CD4-positive, alpha-beta T cell (primary cell): ENCODE measurements at regions not wholly inside any gene's neighbourhood (a gene's known extent, or its start where the extent isn't known, plus 50 kb on each side); places are given as distances from the start of the nearest gene placed in this dataset.
A peak's percentile ranks its signal among the peaks of the same experiment; 100 is the strongest.

Experiments
- ATAC-seq: fragments of 200-7000 bp; cut with Tn5 transposase; one replicate; pipeline ENCODE4 v1.10.0; 2022; ENCODE audit warnings: mild to moderate bottlenecking; ENCODE audit not compliant: poor library complexity
- CTCF ChIA-PET: fragments of 350-600 bp; sonication (Branson Sonifier 250); formaldehyde crosslinking; loops from one replicate; lab custom pipeline; 2021; ENCODE audit warnings: antibody characterized with exemption, inconsistent platforms; lab: Charles Lee
- POLR2A ChIA-PET: fragments of 350-600 bp; sonication (Branson Sonifier 250); formaldehyde crosslinking; loops from one replicate; lab custom pipeline; 2021; ENCODE audit warnings: antibody characterized with exemption, inconsistent platforms; lab: Charles Lee
- DNase-seq, 14 experiments: peaks; one replicate each; pipeline ENCODE4 v3.0.0-alpha.2; 2013 to 2020; ENCODE audit warnings: mixed read lengths in 2 of 14
- H3K27ac ChIP-seq, 2 donors: one replicate each; pipeline versions ENCODE4 v1.5.1 to v1.7.0; 2013; ENCODE audit warnings: low read length in 2 of 2, low read depth in 1 of 2, mild to moderate bottlenecking in 1 of 2
- H3K27me3 ChIP-seq, 2 experiments: 1 replicate in 1 of 2; 2 replicates in 1 of 2; pipeline versions ENCODE4 v1.6.1 to v1.7.0; 2013; ENCODE audit warnings: low read length in 2 of 2, control low read depth in 1 of 2, mild to moderate bottlenecking in 1 of 2, moderate library complexity in 1 of 2; ENCODE audit not compliant: insufficient read depth in 2 of 2, control insufficient read depth in 1 of 2
- H3K36me3 ChIP-seq: one replicate; pipeline ENCODE4 v1.6.1; 2013; ENCODE audit warnings: low read length, control low read depth; ENCODE audit not compliant: insufficient read depth
- H3K4me1 ChIP-seq: one replicate; pipeline ENCODE4 v1.6.1; 2013; ENCODE audit warnings: low read length, control low read depth; ENCODE audit not compliant: insufficient read depth
- H3K4me3 ChIP-seq: one replicate; pipeline ENCODE4 v1.5.1; 2013; ENCODE audit warnings: mild to moderate bottlenecking, low read length, moderate library complexity
- H3K9me3 ChIP-seq, 2 experiments: 1 replicate in 1 of 2; 2 replicates in 1 of 2; pipeline versions ENCODE4 v1.6.1 to v1.7.0; 2013; ENCODE audit warnings: low read length in 2 of 2, mild to moderate bottlenecking in 2 of 2, control low read depth in 1 of 2, moderate library complexity in 1 of 2; ENCODE audit not compliant: control insufficient read depth in 1 of 2, insufficient read depth in 1 of 2
- H3K27ac Mint-ChIP-seq: one replicate; pipeline ENCODE4 v1.8.0; 2020; ENCODE audit warnings: mixed read lengths
- H3K27me3 Mint-ChIP-seq: one replicate; pipeline ENCODE4 v1.8.0; 2021; ENCODE audit warnings: mixed read lengths
- H3K36me3 Mint-ChIP-seq: one replicate; pipeline ENCODE4 v1.8.0; 2021; ENCODE audit warnings: low read depth, mixed read lengths
- H3K4me1 Mint-ChIP-seq: one replicate; pipeline ENCODE4 v1.8.0; 2021; ENCODE audit warnings: low read depth, mixed read lengths
- H3K4me3 Mint-ChIP-seq: one replicate; pipeline ENCODE4 v1.8.0; 2020; ENCODE audit warnings: mild to moderate bottlenecking, mixed read lengths
- H3K9me3 Mint-ChIP-seq: one replicate; pipeline ENCODE4 v1.8.0; 2020; ENCODE audit warnings: mixed read lengths
- CTCF ChIP-seq: fragments of 200-600 bp; IDR thresholded peaks from one replicate; pipeline ENCODE4 v1.8.0; 2022; ENCODE audit warnings: antibody characterized with exemption, mild to moderate bottlenecking
- intact Hi-C, 2 experiments: fragments of 100-400 bp; cut with DNase I in 1 of 2; cut with micrococcal nuclease in 1 of 2; formaldehyde crosslinking; loops; one replicate each; pipeline versions ENCODE4 v1.15.1 to v1.9.0; 2023 to 2025; cut with DNase I, micrococcal nuclease

GRCh38 chr9:86445671-86446070 lies 91.5 kb upstream of the TUT7 start:
- Histone ChIP-seq H3K27me3 (peaks cover 5 to 14% of the 10 kb centered on the region in 2 experiments), H3K4me3 (no peak overlapping the region), H3K36me3 (no peaks in the 10 kb centered on the region), H3K27ac (no peak overlapping the region), H3K9me3 (no peaks in the 10 kb centered on the region), H3K4me1 (no peaks in the 10 kb centered on the region)
- H3K4me1 Mint-ChIP-seq: no peaks in the 10 kb centered on the region
- ChIA-PET POLR2A (no interaction called here), CTCF (no interaction called here)
- no peak overlapping the region for H3K27ac Mint-ChIP-seq
- no peak for DNase-seq
- intact Hi-C loops: no loop called here
- H3K9me3 Mint-ChIP-seq: no peaks in the 10 kb centered on the region
- TF ChIP-seq CTCF: no peak
- no peak for ATAC-seq
- no peaks in the 10 kb centered on the region for H3K36me3 Mint-ChIP-seq
- peaks cover 20% of the 10 kb centered on the region for H3K27me3 Mint-ChIP-seq
- H3K4me3 Mint-ChIP-seq: no peak overlapping the region

GRCh38 chr9:86443992-86444391 lies 89.8 kb upstream of the TUT7 start:
- peaks cover 23% of the 10 kb centered on the region for H3K27me3 Mint-ChIP-seq
- no peaks in the 10 kb centered on the region for H3K36me3 Mint-ChIP-seq
- DNase-seq (no peak), ATAC-seq (no peak)
- Histone ChIP-seq H3K27ac (no peak overlapping the region), H3K27me3 (peaks cover 5 to 14% of the 10 kb centered on the region in 2 experiments), H3K9me3 (no peaks in the 10 kb centered on the region), H3K4me3 (no peak overlapping the region), H3K36me3 (no peaks in the 10 kb centered on the region), H3K4me1 (no peaks in the 10 kb centered on the region)
- intact Hi-C loops: no loop called here
- no peaks in the 10 kb centered on the region for H3K9me3 Mint-ChIP-seq
- no peak overlapping the region for H3K27ac Mint-ChIP-seq
- ChIA-PET POLR2A (no interaction called here), CTCF (no interaction called here)
- no peaks in the 10 kb centered on the region for H3K4me1 Mint-ChIP-seq
- no peak for TF ChIP-seq CTCF
- H3K4me3 Mint-ChIP-seq: no peak overlapping the region

GRCh38 chr9:86434039-86434726 lies 80.0 kb upstream of the TUT7 start:
- H3K36me3 Mint-ChIP-seq: no peaks in the 10 kb centered on the region
- ATAC-seq: no peak
- intact Hi-C loops: loop anchor here (1.0 kb wide), 1 partner anchor 890 kb away; no protein-coding TSS in a partner anchor
- H3K4me1 ChIP-seq: no peaks in the 10 kb centered on the region
- H3K4me3 ChIP-seq: no peak overlapping the region
- H3K27me3 Mint-ChIP-seq: peaks cover 40% of the 10 kb centered on the region
- no peak overlapping the region for H3K27ac Mint-ChIP-seq
- POLR2A ChIA-PET: no interaction called here
- peaks cover 0 to 2% of the 10 kb centered on the region in 2 experiments for H3K27me3 ChIP-seq
- no peaks in the 10 kb centered on the region for H3K4me1 Mint-ChIP-seq
- no peaks in the 10 kb centered on the region for H3K36me3 ChIP-seq
- DNase-seq: peak in 3 of 14 experiments; percentile 43 to 48 (median 45)
- H3K4me3 Mint-ChIP-seq: no peak overlapping the region
- peak; percentile 54 for TF ChIP-seq CTCF
- no peaks in the 10 kb centered on the region for H3K9me3 Mint-ChIP-seq
- CTCF ChIA-PET: interaction anchor here (0.7 to 1.7 kb wide), 2 partner anchors 19 to 20 kb away, joined by 3 to 7 read pairs; no protein-coding TSS in a partner anchor
- no peak overlapping the region for H3K27ac ChIP-seq
- H3K9me3 ChIP-seq: peaks cover 0 to 4% of the 10 kb centered on the region in 2 experiments
